ENCODE measurements at regions not wholly inside any gene's neighbourhood (a gene's known extent, or its start where the extent isn't known, plus 50 kb on each side); places are given as distances from the start of the nearest gene placed in this dataset.
A peak's percentile ranks its signal among the peaks of the same experiment; 100 is the strongest.

DNA sequence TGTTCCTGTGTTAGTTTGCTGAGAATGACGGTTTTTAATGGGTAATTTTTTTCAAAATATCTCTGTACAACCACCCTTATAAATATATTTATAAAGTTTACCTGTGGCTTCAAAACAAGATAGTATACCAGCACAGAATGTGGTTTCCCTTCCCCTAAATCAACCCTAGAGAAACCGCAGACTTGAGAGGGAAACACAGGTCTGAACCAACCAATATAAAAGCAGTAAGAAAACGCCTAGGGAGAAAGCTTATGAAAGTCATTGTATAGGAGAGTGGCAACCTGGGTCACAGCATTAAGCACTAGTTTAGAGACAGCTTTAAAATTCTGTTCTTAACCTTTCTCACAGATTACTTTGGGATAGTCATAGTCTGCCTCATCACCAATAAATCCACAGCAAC lies 180.6 kb upstream of the LHX8 start:
- Histone ChIP-seq H3K27ac (ENCODE audit: low read depth in 2 of 2, low read length in 2 of 2) (no peak overlapping the region), H3K9me3 (ENCODE audit: control insufficient read depth in 2 of 3, insufficient read depth in 1 of 3, low read length in 3 of 3) (no peaks in the 10 kb centered on the region), H3K27me3 (ENCODE audit: control insufficient read depth, insufficient read depth, low read length) (no peaks in the 10 kb centered on the region), H3K4me3 (ENCODE audit: low read length in 3 of 3) (no peak overlapping the region), H3K36me3 (ENCODE audit: control insufficient read depth in 2 of 3, insufficient read depth in 3 of 3, low read length in 3 of 3) (no peaks in the 10 kb centered on the region), H3K9ac (ENCODE audit: low read length in 3 of 3) (no peak overlapping the region), H3K4me1 (ENCODE audit: control insufficient read depth in 2 of 3, insufficient read depth in 2 of 3, low read depth in 1 of 3, low read length in 3 of 3) (no peaks in the 10 kb centered on the region)
- TF ChIP-seq, protein P1, sequence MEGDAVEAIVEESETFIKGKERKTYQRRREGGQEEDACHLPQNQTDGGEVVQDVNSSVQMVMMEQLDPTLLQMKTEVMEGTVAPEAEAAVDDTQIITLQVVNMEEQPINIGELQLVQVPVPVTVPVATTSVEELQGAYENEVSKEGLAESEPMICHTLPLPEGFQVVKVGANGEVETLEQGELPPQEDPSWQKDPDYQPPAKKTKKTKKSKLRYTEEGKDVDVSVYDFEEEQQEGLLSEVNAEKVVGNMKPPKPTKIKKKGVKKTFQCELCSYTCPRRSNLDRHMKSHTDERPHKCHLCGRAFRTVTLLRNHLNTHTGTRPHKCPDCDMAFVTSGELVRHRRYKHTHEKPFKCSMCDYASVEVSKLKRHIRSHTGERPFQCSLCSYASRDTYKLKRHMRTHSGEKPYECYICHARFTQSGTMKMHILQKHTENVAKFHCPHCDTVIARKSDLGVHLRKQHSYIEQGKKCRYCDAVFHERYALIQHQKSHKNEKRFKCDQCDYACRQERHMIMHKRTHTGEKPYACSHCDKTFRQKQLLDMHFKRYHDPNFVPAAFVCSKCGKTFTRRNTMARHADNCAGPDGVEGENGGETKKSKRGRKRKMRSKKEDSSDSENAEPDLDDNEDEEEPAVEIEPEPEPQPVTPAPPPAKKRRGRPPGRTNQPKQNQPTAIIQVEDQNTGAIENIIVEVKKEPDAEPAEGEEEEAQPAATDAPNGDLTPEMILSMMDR (IDR thresholded peaks at IDR 0.05; ENCODE audit: borderline replicate concordance, extremely low read depth, insufficient read depth): no peak
- intact Hi-C loops (cut with DNase I): no loop called here
- FAIRE-seq: no peak
- DNase-seq: no peak

DNA sequence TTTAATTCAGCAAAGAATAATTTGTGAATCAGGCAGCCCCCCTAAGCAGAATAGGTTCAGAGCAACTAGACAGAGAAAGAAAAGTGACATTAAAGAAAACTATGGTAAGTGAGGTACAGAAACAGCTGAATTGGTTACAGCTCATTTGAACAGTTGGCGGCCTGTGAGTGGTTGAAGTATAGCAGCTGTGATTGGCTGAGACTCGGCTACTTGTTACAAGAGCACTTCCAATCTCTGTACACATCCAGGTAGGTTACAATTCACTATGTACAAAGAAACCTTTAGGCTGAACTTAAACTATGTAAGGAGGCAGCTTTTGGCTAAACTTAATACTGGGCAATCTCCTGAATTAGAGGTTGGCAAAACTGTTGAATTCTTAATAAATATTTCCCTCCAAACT lies 171.1 kb upstream of the LHX8 start:
- no peak overlapping the region for H3K4me3 ChIP-seq (ENCODE audit: low read length in 3 of 3)
- no peak overlapping the region for H3K27ac ChIP-seq (ENCODE audit: low read depth in 2 of 2, low read length in 2 of 2)
- no peaks in the 10 kb centered on the region for H3K9me3 ChIP-seq (ENCODE audit: control insufficient read depth in 2 of 3, insufficient read depth in 1 of 3, low read length in 3 of 3)
- intact Hi-C loops (cut with DNase I): no loop called here
- no peaks in the 10 kb centered on the region for H3K4me1 ChIP-seq (ENCODE audit: control insufficient read depth in 2 of 3, insufficient read depth in 2 of 3, low read depth in 1 of 3, low read length in 3 of 3)
- no peak for FAIRE-seq
- TF ChIP-seq, protein P1 (IDR thresholded peaks at IDR 0.05; ENCODE audit: borderline replicate concordance, extremely low read depth, insufficient read depth): no peak
- H3K9ac ChIP-seq (ENCODE audit: low read length in 3 of 3): no peak overlapping the region
- DNase-seq: no peak
- H3K36me3 ChIP-seq (ENCODE audit: control insufficient read depth in 2 of 3, insufficient read depth in 3 of 3, low read length in 3 of 3): no peaks in the 10 kb centered on the region
- H3K27me3 ChIP-seq (ENCODE audit: control insufficient read depth, insufficient read depth, low read length): no peaks in the 10 kb centered on the region

DNA sequence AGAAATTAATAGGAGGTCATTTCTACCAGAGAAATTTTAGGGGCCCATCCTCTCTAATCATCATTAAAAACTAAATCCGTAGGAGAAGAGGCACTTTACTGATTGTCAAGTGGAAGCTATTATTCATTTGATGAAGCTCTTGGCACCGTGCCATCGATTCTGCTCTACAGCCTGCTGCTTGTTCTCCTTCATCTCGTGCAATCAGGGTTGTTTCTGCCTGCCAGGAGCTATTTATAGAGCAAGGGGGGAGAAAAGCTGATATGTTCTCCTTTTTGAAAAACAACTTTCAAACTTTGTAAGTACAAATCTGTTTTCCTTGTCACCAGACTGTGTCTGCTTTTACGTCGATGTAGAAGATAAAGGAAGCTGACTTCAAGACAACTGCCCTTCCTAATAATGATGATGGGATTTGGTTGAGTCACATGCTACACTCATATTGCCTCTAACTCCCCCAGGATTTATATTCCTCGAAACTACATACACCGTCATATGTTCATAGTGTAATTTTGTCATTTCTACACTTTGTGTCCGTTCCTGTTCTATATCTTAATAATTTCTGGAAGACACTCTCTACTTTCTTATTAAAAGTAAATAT lies 169.6 kb upstream of the LHX8 start:
- Histone ChIP-seq H3K36me3 (ENCODE audit: control insufficient read depth in 2 of 3, insufficient read depth in 3 of 3, low read length in 3 of 3) (no peaks in the 10 kb centered on the region), H3K4me3 (ENCODE audit: low read length in 3 of 3) (no peak overlapping the region), H3K9me3 (ENCODE audit: control insufficient read depth in 2 of 3, insufficient read depth in 1 of 3, low read length in 3 of 3) (no peaks in the 10 kb centered on the region), H3K4me1 (ENCODE audit: control insufficient read depth in 2 of 3, insufficient read depth in 2 of 3, low read depth in 1 of 3, low read length in 3 of 3) (no peaks in the 10 kb centered on the region), H3K9ac (ENCODE audit: low read length in 3 of 3) (no peak overlapping the region), H3K27ac (ENCODE audit: low read depth in 2 of 2, low read length in 2 of 2) (no peak overlapping the region), H3K27me3 (ENCODE audit: control insufficient read depth, insufficient read depth, low read length) (no peaks in the 10 kb centered on the region)
- intact Hi-C loops (cut with DNase I): no loop called here
- TF ChIP-seq, protein P1 (IDR thresholded peaks at IDR 0.05; ENCODE audit: borderline replicate concordance, extremely low read depth, insufficient read depth): no peak
- DNase-seq (peak in 4 of 5 donors; percentile 13 to 38 (median 32)), FAIRE-seq (no peak)
